GM23338 (cell line): ENCODE measurements at regions not wholly inside any gene's neighbourhood (a gene's known extent, or its start where the extent isn't known, plus 50 kb on each side); places are given as distances from the start of the nearest gene placed in this dataset.

Source experiments
- ATAC-seq: fragments of 200-7000 bp; cut with Tn5 transposase; 3 replicates; pipeline ENCODE4 v1.9.1; 2020
- DNase-seq: peaks from one replicate; pipeline ENCODE4 v3.0.0-alpha.2; 2015; ENCODE audit warnings: low spot score
- H2AFZ ChIP-seq: fragments of 200-600 bp; sonication (generic); 2 replicates; pipeline ENCODE4 v1.8.0; 2016; ENCODE audit warnings: antibody characterized with exemption, mild to moderate bottlenecking, moderate library complexity
- H3F3A ChIP-seq: fragments of 200-600 bp; sonication (generic); replicated peaks from 2 replicates; pipeline ENCODE4 v1.8.0; 2017; ENCODE audit warnings: antibody characterized with exemption, mixed run types, low read depth
- H3K27ac ChIP-seq: fragments of 200-600 bp; sonication (generic); 2 replicates; pipeline ENCODE4 v1.6.1; 2016; ENCODE audit warnings: low read depth
- H3K27me3 ChIP-seq: fragments of 200-600 bp; sonication (generic); 2 replicates; pipeline ENCODE4 v1.8.0; 2016; ENCODE audit warnings: mild to moderate bottlenecking, mixed run types, moderate library complexity; ENCODE audit not compliant: insufficient read depth
- H3K36me3 ChIP-seq: fragments of 200-600 bp; sonication (generic); 2 replicates; pipeline ENCODE4 v1.8.0; 2016; ENCODE audit warnings: mild to moderate bottlenecking; ENCODE audit not compliant: insufficient read depth
- H3K4me1 ChIP-seq: fragments of 200-600 bp; sonication (generic); 2 replicates; pipeline ENCODE4 v1.8.0; 2016; ENCODE audit warnings: mild to moderate bottlenecking, moderate library complexity; ENCODE audit not compliant: insufficient read depth
- H3K4me2 ChIP-seq: fragments of 200-600 bp; sonication (generic); 2 replicates; pipeline ENCODE4 v1.7.1; 2017; ENCODE audit warnings: mixed run types
- H3K4me3 ChIP-seq: fragments of 200-600 bp; sonication (generic); 2 replicates; pipeline ENCODE4 v1.6.1; 2016; ENCODE audit warnings: mixed run types
- H3K79me2 ChIP-seq: fragments of 200-600 bp; sonication (generic); replicated peaks from 2 replicates; pipeline ENCODE4 v1.8.0; 2017; ENCODE audit warnings: mild to moderate bottlenecking; ENCODE audit not compliant: insufficient read depth
- H3K9me2 ChIP-seq: fragments of 200-600 bp; sonication (generic); 2 replicates; pipeline ENCODE4 v1.8.0; 2017; ENCODE audit not compliant: insufficient read depth
- H4K20me1 ChIP-seq: fragments of 200-600 bp; sonication (generic); replicated peaks from 2 replicates; pipeline ENCODE4 v1.8.0; 2017; ENCODE audit warnings: mild to moderate bottlenecking; ENCODE audit not compliant: insufficient read depth
- H3K27ac Mint-ChIP-seq: 2 replicates; pipeline ENCODE4 v1.8.0; 2020; ENCODE audit warnings: inconsistent platforms, mild to moderate bottlenecking, moderate library complexity, mixed read lengths
- H3K27me3 Mint-ChIP-seq: 3 replicates; pipeline ENCODE4 v1.8.0; 2022; ENCODE audit warnings: low read depth, mild to moderate bottlenecking, moderate library complexity, mixed read lengths, inconsistent platforms; ENCODE audit not compliant: insufficient read depth, poor library complexity
- H3K36me3 Mint-ChIP-seq: 3 replicates; pipeline ENCODE4 v1.8.0; 2021; ENCODE audit warnings: low read depth, mild to moderate bottlenecking, inconsistent platforms, moderate library complexity, mixed read lengths
- H3K4me1 Mint-ChIP-seq: 3 replicates; pipeline ENCODE4 v1.8.0; 2020; ENCODE audit warnings: mild to moderate bottlenecking, inconsistent platforms, mixed read lengths
- H3K4me3 Mint-ChIP-seq: 3 replicates; pipeline ENCODE4 v1.8.0; 2021; ENCODE audit warnings: moderate library complexity, mild to moderate bottlenecking, inconsistent platforms, mixed read lengths
- H3K9me3 Mint-ChIP-seq: 3 replicates; pipeline ENCODE4 v1.8.0; 2020; ENCODE audit warnings: moderate library complexity, mild to moderate bottlenecking, inconsistent platforms, mixed read lengths
- CREB1 ChIP-seq: fragments of 250-450 bp; sonication (Bioruptor Pico); IDR thresholded peaks from 2 replicates; pipeline ENCODE4 v1.5.0; 2020; ENCODE audit warnings: low read depth, mild to moderate bottlenecking, moderate library complexity
- CTCF ChIP-seq, 2 experiments: fragments of 200-600 bp in 1 of 2; sonication (generic) in 1 of 2; conservative IDR thresholded peaks; 2 replicates each; pipeline versions ENCODE4 v1.5.1 to v1.6.1; 2016 to 2017; ENCODE audit warnings: antibody characterized with exemption in 2 of 2, low read depth in 2 of 2, mild to moderate bottlenecking in 2 of 2, moderate library complexity in 1 of 2
- EZH2 ChIP-seq: fragments of 200-600 bp; sonication (generic); IDR thresholded peaks from one replicate; pipeline ENCODE4 v1.8.0; 2017; ENCODE audit warnings: antibody characterized with exemption, mild to moderate bottlenecking, low read depth; ENCODE audit not compliant: unreplicated experiment
- EZH2phosphoT487 ChIP-seq: fragments of 200-600 bp; sonication (generic); IDR thresholded peaks from one replicate; pipeline ENCODE4 v1.8.1; 2018; ENCODE audit warnings: antibody characterized with exemption; ENCODE audit not compliant: unreplicated experiment
- JUNB ChIP-seq: IDR thresholded peaks from one replicate; pipeline ENCODE4 v1.6.1; 2016; ENCODE audit warnings: antibody characterized with exemption; ENCODE audit not compliant: unreplicated experiment
- NANOG ChIP-seq: IDR thresholded peaks from 2 replicates; pipeline ENCODE4 v1.6.1; 2016; ENCODE audit warnings: antibody characterized with exemption, borderline replicate concordance
- POLR2AphosphoS5 ChIP-seq: IDR thresholded peaks from 2 replicates; pipeline ENCODE4 v1.6.1; 2016; ENCODE audit warnings: antibody characterized with exemption, low read depth
- REST ChIP-seq: IDR thresholded peaks from one replicate; pipeline ENCODE4 v1.6.1; 2018; ENCODE audit warnings: antibody characterized with exemption; ENCODE audit not compliant: unreplicated experiment
- ZNF331 ChIP-seq: fragments of 250-450 bp; sonication (Bioruptor Pico); IDR thresholded peaks from 2 replicates; pipeline ENCODE4 v1.5.0; 2020; ENCODE audit warnings: low read depth, mild to moderate bottlenecking, moderate library complexity
- ZNF462 ChIP-seq: fragments of 250-450 bp; sonication (Bioruptor Pico); IDR thresholded peaks from 2 replicates; pipeline ENCODE4 v1.5.0; 2020; ENCODE audit warnings: mild to moderate bottlenecking, moderate library complexity

- TF ChIP-seq ZNF462 (CRISPR knock-in tag) (no peak), POLR2AphosphoS5 (no peak), NANOG (no peak), EZH2 (no peak), CREB1 (no peak), REST (no peak)
Observed at GRCh38 chr5:89899559-89899958, 510.0 kb downstream of the CETN3 start (continued).

GRCh38 chr5:89893546-89893945, 516.0 kb downstream of the CETN3 start:
- Histone ChIP-seq H3K27me3 (no peaks in the 10 kb centered on the region), H3K79me2 (no peaks in the 10 kb centered on the region), H3K9me2 (no peaks in the 10 kb centered on the region), H3K4me2 (no peak overlapping the region), H3K36me3 (peaks cover 6% of the 10 kb centered on the region; the same call in 1 of the 2 replicates), H3K4me3 (no peak overlapping the region), H3K27ac (no peak overlapping the region), H3K4me1 (peaks cover 11% of the 10 kb centered on the region), H3F3A (no peaks in the 10 kb centered on the region), H4K20me1 (no peaks in the 10 kb centered on the region), H2AFZ (no peak overlapping the region)
- no peak overlapping the region for H3K27ac Mint-ChIP-seq
- H3K27me3 Mint-ChIP-seq, result no peaks in the 10 kb centered on the region
- no peaks in the 10 kb centered on the region for H3K4me1 Mint-ChIP-seq
- H3K9me3 Mint-ChIP-seq, result peaks cover 30% of the 10 kb centered on the region
- peaks cover 17% of the 10 kb centered on the region; the same call in 2 of the 3 replicates for H3K36me3 Mint-ChIP-seq
- DNase-seq (no peak), ATAC-seq (no peak)
- no peak overlapping the region for H3K4me3 Mint-ChIP-seq
- TF ChIP-seq CTCF (conservative IDR thresholded peaks at IDR 0.05; ENCODE audit: low read depth in 2 of 2) (no peak), JUNB (no peak), ZNF331 (CRISPR knock-in tag) (no peak), EZH2 (no peak), REST (no peak), EZH2phosphoT487 (no peak)
